B cell (primary cell): ENCODE measurements at regions not wholly inside any gene's neighbourhood (a gene's known extent, or its start where the extent isn't known, plus 50 kb on each side); places are given as distances from the start of the nearest gene placed in this dataset.

ENCODE experiments used
- ATAC-seq: fragments of 200-7000 bp; cut with Tn5 transposase; one replicate; pipeline ENCODE4 v1.10.0; 2021; ENCODE audit warnings: low read depth, mild to moderate bottlenecking, moderate number of reproducible peaks, moderate library complexity
- CTCF ChIA-PET: fragments of 350-600 bp; sonication (Branson Sonifier 250); formaldehyde crosslinking; loops from one replicate; lab custom pipeline; 2021; ENCODE audit warnings: antibody characterized with exemption, inconsistent platforms; lab: Charles Lee
- POLR2A ChIA-PET: fragments of 350-600 bp; sonication (Branson Sonifier 250); formaldehyde crosslinking; loops from one replicate; lab custom pipeline; 2021; ENCODE audit warnings: antibody characterized with exemption; lab: Charles Lee
- DNase-seq: peaks from one replicate; pipeline ENCODE4 v3.0.0; 2013
- H2AFZ ChIP-seq: 2 replicates; pipeline ENCODE4 v1.6.1; 2012; ENCODE audit warnings: mild to moderate bottlenecking, low read depth, low read length; ENCODE audit not compliant: insufficient read depth, poor library complexity, severe bottlenecking
- H3K27ac ChIP-seq, 2 donors: 1 replicate in 1 of 2; 2 replicates in 1 of 2; pipeline ENCODE4 v1.5.1; 2012 to 2013; ENCODE audit warnings: low read length in 2 of 2, mild to moderate bottlenecking in 2 of 2, moderate library complexity in 1 of 2
- H3K27me3 ChIP-seq, 4 experiments: fragments of 200-600 bp in 1 of 4; sonication (generic) in 1 of 4; replicated peaks in 1 of 4; 1 replicate in 2 of 4; 2 replicates in 2 of 4; pipeline versions ENCODE4 v1.6.1 to v1.7.0; 2013 to 2016; ENCODE audit warnings: low read length in 3 of 4, mild to moderate bottlenecking in 2 of 4, mixed read lengths in 1 of 4, moderate library complexity in 1 of 4; ENCODE audit not compliant: insufficient read depth in 4 of 4, control insufficient read depth in 3 of 4; ENCODE audit errors: control extremely low read depth in 1 of 4
- H3K36me3 ChIP-seq, 2 experiments: replicated peaks in 1 of 2; 1 replicate in 1 of 2; 2 replicates in 1 of 2; pipeline versions ENCODE4 v1.6.1 to v1.7.1; 2013; ENCODE audit warnings: low read length in 1 of 2; ENCODE audit not compliant: insufficient read depth in 2 of 2, control insufficient read depth in 1 of 2; ENCODE audit errors: control extremely low read depth in 1 of 2, extremely low read depth in 1 of 2
- H3K4me1 ChIP-seq, 2 donors: fragments of 200-600 bp in 1 of 2; sonication (generic) in 1 of 2; 1 replicate in 1 of 2; 2 replicates in 1 of 2; pipeline versions ENCODE4 v1.5.1 to v1.6.1; 2013 to 2017; ENCODE audit warnings: low read length in 2 of 2; ENCODE audit not compliant: control insufficient read depth in 2 of 2, insufficient read depth in 2 of 2
- H3K4me2 ChIP-seq: replicated peaks from 2 replicates; pipeline ENCODE3; 2012; ENCODE audit warnings: mild to moderate bottlenecking, low read depth, low read length; ENCODE audit not compliant: poor library complexity, severe bottlenecking
- H3K4me3 ChIP-seq, 5 experiments: fragments of 200-600 bp in 1 of 5; sonication (generic) in 1 of 5; 1 replicate in 3 of 5; 2 replicates in 2 of 5; pipeline versions ENCODE4 v1.5.1 to v1.7.0; 2011 to 2016; ENCODE audit warnings: low read length in 4 of 5, mild to moderate bottlenecking in 4 of 5, low read depth in 2 of 5, control low read depth in 1 of 5, moderate library complexity in 1 of 5; ENCODE audit not compliant: insufficient read depth in 1 of 5; ENCODE audit errors: control extremely low read depth in 1 of 5, extremely low read depth in 1 of 5
- H3K79me2 ChIP-seq: fragments of 200-600 bp; sonication (generic); one replicate; pipeline ENCODE4 v1.6.0; 2016; ENCODE audit warnings: low read length; ENCODE audit not compliant: control insufficient read depth, insufficient read depth
- H3K9ac ChIP-seq: fragments of 200-600 bp; sonication (generic); 2 replicates; pipeline ENCODE4 v1.6.1; 2017; ENCODE audit warnings: mild to moderate bottlenecking, low read length, moderate library complexity
- H3K9me3 ChIP-seq, 3 donors: one replicate each; pipeline versions ENCODE4 v1.6.1 to v1.7.1; 2013; ENCODE audit warnings: low read length in 2 of 3; ENCODE audit not compliant: control insufficient read depth in 2 of 3, insufficient read depth in 1 of 3; ENCODE audit errors: control extremely low read depth in 1 of 3
- H4K20me1 ChIP-seq: 2 replicates; pipeline ENCODE4 v1.6.0; 2012; ENCODE audit warnings: mild to moderate bottlenecking, low read length; ENCODE audit not compliant: insufficient read depth, control insufficient read depth, poor library complexity, severe bottlenecking
- H3K27ac Mint-ChIP-seq: one replicate; pipeline ENCODE4 v1.8.0; 2021; ENCODE audit warnings: mixed read lengths
- H3K27me3 Mint-ChIP-seq: one replicate; pipeline ENCODE4 v1.8.0; 2021; ENCODE audit warnings: mixed read lengths
- H3K4me1 Mint-ChIP-seq: one replicate; pipeline ENCODE4 v1.8.0; 2021; ENCODE audit warnings: mixed read lengths
- H3K4me3 Mint-ChIP-seq: one replicate; pipeline ENCODE4 v1.8.0; 2021; ENCODE audit warnings: mixed read lengths
- H3K9me3 Mint-ChIP-seq: one replicate; pipeline ENCODE4 v1.8.0; 2022; ENCODE audit warnings: mixed read lengths; ENCODE audit not compliant: insufficient read depth
- CTCF ChIP-seq: fragments of 200-600 bp; IDR thresholded peaks from one replicate; pipeline ENCODE4 v1.8.0; 2022; ENCODE audit warnings: antibody characterized with exemption, mild to moderate bottlenecking
- EZH2 ChIP-seq: IDR thresholded peaks from 2 replicates; pipeline ENCODE4 v1.6.1; 2012; ENCODE audit warnings: borderline replicate concordance, low read depth, mild to moderate bottlenecking, moderate library complexity, low read length; ENCODE audit not compliant: insufficient read depth, poor library complexity, severe bottlenecking
- WGBS: methylation state at CpG from one replicate; pipeline ENCODE4 v1.1.5; 2013; ENCODE audit warnings: missing lambda C conversion rate; ENCODE audit not compliant: insufficient coverage; 5-methylcytosine and 5-hydroxymethylcytosine counted together
- intact Hi-C: fragments of 100-400 bp; cut with micrococcal nuclease; formaldehyde crosslinking; loops from one replicate; pipeline ENCODE4 v1.10.0; 2022

GRCh38 chr5:42284584-42284983 is 138.7 kb upstream of the GHR start:
- POLR2A ChIA-PET: no interaction called here
- no peak for DNase-seq
- no peak overlapping the region for H2AFZ ChIP-seq
- no peaks in the 10 kb centered on the region for H3K9me3 Mint-ChIP-seq
- CTCF ChIA-PET: no interaction called here
- no peaks in the 10 kb centered on the region for H4K20me1 ChIP-seq
- no peak overlapping the region for H3K27ac ChIP-seq
- H3K4me1 Mint-ChIP-seq: no peaks in the 10 kb centered on the region
- ATAC-seq: no peak
- peaks cover 3% of the 10 kb centered on the region for H3K27me3 Mint-ChIP-seq
- TF ChIP-seq CTCF (no peak), EZH2 (no peak)
- no peak overlapping the region for H3K4me2 ChIP-seq
- H3K36me3 ChIP-seq: no peaks in the 10 kb centered on the region
- H3K4me3 ChIP-seq: no peak overlapping the region
- H3K9me3 ChIP-seq: no peaks in the 10 kb centered on the region
- H3K9ac ChIP-seq: no peak overlapping the region
- intact Hi-C loops: no loop called here
- no peak overlapping the region for H3K27ac Mint-ChIP-seq
- H3K79me2 ChIP-seq: no peaks in the 10 kb centered on the region
- no peaks in the 10 kb centered on the region for H3K4me1 ChIP-seq
- H3K4me3 Mint-ChIP-seq: no peak overlapping the region
- peaks cover 0 to 4% (median 0%) of the 10 kb centered on the region in 4 experiments for H3K27me3 ChIP-seq

- H4K20me1 ChIP-seq: no peaks in the 10 kb centered on the region
- Mint-ChIP-seq H3K27ac (no peak overlapping the region), H3K4me1 (no peaks in the 10 kb centered on the region), H3K27me3 (peaks cover 3% of the 10 kb centered on the region), H3K4me3 (no peak overlapping the region), H3K9me3 (no peaks in the 10 kb centered on the region)
- H3K4me3 ChIP-seq: no peak overlapping the region
- no peak overlapping the region for H3K9ac ChIP-seq
- no peak for TF ChIP-seq CTCF
- TF ChIP-seq EZH2: no peak
- intact Hi-C loops: no loop called here
- WGBS: no CpG with 5 or more reads among the region's 2 CpGs
- H3K27ac ChIP-seq: no peak overlapping the region
- no peaks in the 10 kb centered on the region for H3K79me2 ChIP-seq
- no peaks in the 10 kb centered on the region for H3K9me3 ChIP-seq
- ChIA-PET POLR2A (no interaction called here), CTCF (no interaction called here)
- DNase-seq: no peak
- no peak overlapping the region for H3K4me2 ChIP-seq
- no peaks in the 10 kb centered on the region for H3K4me1 ChIP-seq
- ATAC-seq: no peak
- no peaks in the 10 kb centered on the region for H3K36me3 ChIP-seq
- H3K27me3 ChIP-seq: peaks cover 0 to 2% (median 0%) of the 10 kb centered on the region in 4 experiments
- no peak overlapping the region for H2AFZ ChIP-seq
Measured at GRCh38 chr5:42285230-42285629, 138.0 kb upstream of the GHR start.
